Mesothelial cell of epicardium (in vitro differentiated cells): ENCODE measurements at regions not wholly inside any gene's neighbourhood (a gene's known extent, or its start where the extent isn't known, plus 50 kb on each side); places are given as distances from the start of the nearest gene placed in this dataset.

Experiments
- DNase-seq, 2 experiments: peaks; one replicate each; pipeline ENCODE4 v3.0.0; 2021; ENCODE audit warnings: low spot score in 2 of 2; ENCODE audit not compliant: unreplicated experiment in 2 of 2
- H3K27ac Mint-ChIP-seq: 2 replicates; pipeline ENCODE4 v1.8.0; 2021; ENCODE audit warnings: mixed read lengths
- H3K27me3 Mint-ChIP-seq: 2 replicates; pipeline ENCODE4 v1.8.0; 2021; ENCODE audit warnings: low read depth, mixed read lengths
- H3K36me3 Mint-ChIP-seq: 2 replicates; pipeline ENCODE4 v1.8.0; 2021; ENCODE audit warnings: mixed read lengths
- H3K4me1 Mint-ChIP-seq: 2 replicates; pipeline ENCODE4 v1.8.0; 2021; ENCODE audit warnings: mixed read lengths
- H3K4me3 Mint-ChIP-seq: 2 replicates; pipeline ENCODE4 v1.8.0; 2021; ENCODE audit warnings: mild to moderate bottlenecking, moderate library complexity, mixed read lengths
- H3K9me3 Mint-ChIP-seq: 2 replicates; pipeline ENCODE4 v1.8.0; 2021; ENCODE audit warnings: mixed read lengths
- CTCF ChIP-seq: fragments of 200-600 bp; sonication (generic); IDR thresholded peaks from one replicate; pipeline ENCODE4 v1.5.0; 2021; ENCODE audit warnings: antibody characterized with exemption; ENCODE audit not compliant: unreplicated experiment

DNA sequence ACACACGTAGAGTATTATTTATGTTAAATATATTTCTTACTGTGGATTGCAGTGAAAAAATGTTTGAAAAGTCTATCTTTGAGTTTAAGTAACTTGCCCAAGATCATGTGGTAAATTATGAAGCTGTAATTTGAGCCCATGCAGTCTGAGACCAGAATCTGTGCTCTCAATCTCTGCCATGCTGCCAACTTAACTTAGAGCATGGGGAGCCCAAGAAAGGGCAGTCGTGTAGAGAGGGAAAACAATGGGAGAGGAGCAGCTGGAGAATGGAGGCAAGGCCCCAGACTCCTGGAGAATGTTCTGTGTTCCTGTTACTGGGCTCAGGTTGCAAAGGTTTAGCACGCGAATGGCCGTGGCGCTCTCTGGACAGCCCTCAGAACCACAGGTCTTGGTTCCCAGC is 311.6 kb upstream of the RASGRP1 start:
- Mint-ChIP-seq H3K9me3 (peaks cover 5% of the 10 kb centered on the region), H3K36me3 (no peaks in the 10 kb centered on the region), H3K4me3 (no peak overlapping the region), H3K27ac (no peak overlapping the region), H3K27me3 (no peaks in the 10 kb centered on the region), H3K4me1 (peaks cover 12% of the 10 kb centered on the region)
- DNase-seq, result no peak
- TF ChIP-seq CTCF, result no peak

DNA sequence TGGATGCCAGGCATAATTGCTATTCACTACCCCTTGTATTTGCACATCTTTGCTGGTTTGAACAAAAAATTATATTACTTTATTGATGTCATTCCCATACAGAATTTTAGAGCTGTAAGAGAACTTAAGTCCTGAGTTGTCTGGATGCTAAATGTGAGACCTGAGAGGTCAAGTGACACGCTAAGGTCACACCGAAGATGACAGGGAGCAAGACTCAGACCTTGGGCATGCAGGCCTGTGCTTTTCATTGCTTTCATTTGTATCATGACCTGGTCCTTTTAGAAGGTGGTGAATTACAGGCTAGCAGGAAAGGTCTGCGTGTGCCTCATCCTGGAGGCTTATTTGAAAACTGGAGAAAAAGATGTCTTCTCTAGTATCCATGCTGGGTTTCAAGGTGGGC is 312.0 kb upstream of the RASGRP1 start:
- no peak overlapping the region for H3K4me3 Mint-ChIP-seq

DNA sequence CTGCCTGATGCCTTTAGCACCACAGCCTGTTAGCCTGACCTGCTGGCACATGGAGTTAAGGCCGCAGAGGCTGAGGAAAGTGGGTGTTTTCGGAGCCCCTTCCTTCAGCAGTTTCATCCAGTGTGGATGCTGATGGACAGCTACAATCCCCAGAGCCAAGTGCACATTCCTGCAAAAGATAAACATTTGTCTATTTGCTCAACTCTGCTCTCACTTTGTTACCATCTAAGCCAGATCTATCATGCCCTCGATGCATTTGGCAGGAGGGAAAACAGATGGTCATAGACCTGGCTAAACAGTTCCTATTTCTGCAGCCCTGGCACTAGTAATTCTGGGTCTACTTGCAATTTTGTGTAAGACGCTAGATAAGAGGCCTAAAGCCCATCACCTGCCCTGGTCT is 312.9 kb upstream of the RASGRP1 start:
- Mint-ChIP-seq H3K27ac (no peak overlapping the region), H3K27me3 (no peaks in the 10 kb centered on the region), H3K36me3 (no peaks in the 10 kb centered on the region), H3K4me1 (peaks cover 12% of the 10 kb centered on the region), H3K4me3 (no peak overlapping the region), H3K9me3 (peaks cover 5% of the 10 kb centered on the region)
- DNase-seq, result no peak
- no peak for TF ChIP-seq CTCF

More for the DNA sequence above, 312.0 kb upstream of the RASGRP1 start:
- H3K36me3 Mint-ChIP-seq, result no peaks in the 10 kb centered on the region
- DNase-seq, result no peak
- no peak for TF ChIP-seq CTCF
- H3K4me1 Mint-ChIP-seq, result peaks cover 12% of the 10 kb centered on the region
- H3K27me3 Mint-ChIP-seq, result no peaks in the 10 kb centered on the region
- peaks cover 5% of the 10 kb centered on the region for H3K9me3 Mint-ChIP-seq
- H3K27ac Mint-ChIP-seq, result no peak overlapping the region

GRCh38 chr15:38878026-38878425 is 313.4 kb upstream of the RASGRP1 start:
- no peak for TF ChIP-seq CTCF
- no peak overlapping the region for H3K27ac Mint-ChIP-seq
- H3K4me3 Mint-ChIP-seq, result no peak overlapping the region

GRCh38 chr15:38878926-38879325 is 314.3 kb upstream of the RASGRP1 start:
- Mint-ChIP-seq H3K36me3 (no peaks in the 10 kb centered on the region), H3K27me3 (no peaks in the 10 kb centered on the region), H3K9me3 (peaks cover 5% of the 10 kb centered on the region), H3K4me1 (peaks cover 13% of the 10 kb centered on the region), H3K4me3 (no peak overlapping the region), H3K27ac (no peak overlapping the region)
- no peak for DNase-seq
- no peak for TF ChIP-seq CTCF

More at GRCh38 chr15:38878026-38878425, 313.4 kb upstream of the RASGRP1 start:
- Mint-ChIP-seq H3K36me3 (no peaks in the 10 kb centered on the region), H3K4me1 (peaks cover 12% of the 10 kb centered on the region), H3K27me3 (no peaks in the 10 kb centered on the region), H3K9me3 (peaks cover 5% of the 10 kb centered on the region)
- no peak for DNase-seq

DNA sequence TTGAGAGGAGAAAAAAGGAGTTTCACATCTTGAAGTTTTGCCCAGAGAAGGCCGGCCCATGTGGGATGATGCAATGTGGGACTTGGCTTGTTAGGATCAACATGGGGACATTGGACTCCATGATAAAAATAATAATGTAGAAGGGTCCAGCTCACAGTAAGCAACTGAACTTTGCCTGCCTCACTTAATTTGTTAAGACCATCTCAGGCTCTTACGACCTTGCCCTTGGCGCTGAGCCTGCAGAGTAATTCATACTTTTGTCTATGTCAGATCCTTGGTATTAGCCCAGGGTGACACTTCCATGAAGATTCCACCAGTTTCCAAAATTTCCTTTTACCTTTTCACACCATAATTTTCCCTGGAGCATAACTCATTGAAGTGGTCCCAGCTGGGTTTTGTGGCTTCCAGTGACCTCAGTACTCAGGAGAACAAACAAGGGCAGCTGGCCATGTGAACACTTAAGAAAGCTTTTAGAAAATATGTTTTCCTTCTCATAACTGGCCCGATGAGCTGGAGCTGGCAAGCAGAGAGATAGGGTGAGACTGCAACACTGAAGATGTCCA is 315.4 kb upstream of the RASGRP1 start:
- Mint-ChIP-seq H3K4me3 (no peak overlapping the region), H3K27ac (no peak overlapping the region), H3K9me3 (peaks cover 5% of the 10 kb centered on the region), H3K4me1 (peaks cover 21% of the 10 kb centered on the region), H3K27me3 (no peaks in the 10 kb centered on the region), H3K36me3 (no peaks in the 10 kb centered on the region)
- no peak for DNase-seq
- TF ChIP-seq CTCF, result no peak
